ENCODE measurements at regions not wholly inside any gene's neighbourhood (a gene's known extent, or its start where the extent isn't known, plus 50 kb on each side); places are given as distances from the start of the nearest gene placed in this dataset.

DNA sequence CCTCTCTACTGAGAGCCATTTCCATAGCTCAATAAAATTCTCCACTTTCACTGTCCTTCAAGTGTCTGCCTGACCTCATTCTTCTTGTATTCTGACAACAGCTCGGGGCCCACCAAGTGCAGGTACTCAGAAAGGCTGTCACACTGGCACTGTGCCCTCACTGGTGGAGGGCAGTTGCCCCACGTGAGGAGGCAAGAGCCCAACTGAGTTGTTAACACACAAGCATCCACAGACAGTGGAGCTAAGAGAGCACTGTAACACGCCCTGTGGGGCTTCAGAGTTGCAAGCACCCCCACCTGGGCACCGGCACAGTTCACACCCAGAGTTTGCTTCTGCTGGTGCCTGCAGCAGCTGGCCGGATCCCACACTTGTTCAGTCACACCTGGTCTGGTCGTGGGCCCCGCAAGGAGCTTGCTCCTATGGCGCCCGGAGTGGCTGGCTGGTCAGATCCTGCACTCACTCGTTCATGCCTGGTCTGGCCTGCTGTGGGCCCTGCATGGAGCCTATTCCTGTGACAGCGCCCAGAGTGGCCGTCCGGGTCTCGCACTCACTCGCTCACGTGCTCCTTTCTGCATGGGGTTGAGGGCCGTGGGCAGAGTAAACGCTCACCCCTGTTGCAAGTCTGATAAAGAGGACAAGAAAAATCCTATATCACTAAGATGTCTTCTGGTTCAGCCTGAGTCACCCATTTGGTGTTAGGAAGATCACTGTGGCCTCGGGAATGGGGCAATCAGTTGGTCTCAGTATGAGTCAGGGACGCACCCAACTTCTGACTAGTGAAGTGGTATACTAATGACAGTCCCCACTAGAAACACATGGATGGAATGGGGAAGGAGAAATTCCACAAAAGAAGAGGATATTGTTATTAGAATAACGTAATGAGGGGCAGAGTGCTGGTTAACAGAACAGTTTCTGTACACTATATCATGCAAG is 87.0 kb upstream of the CCNH start:
- no peak for FAIRE-seq
